Mesenchymal stem cell (in vitro differentiated cells and primary cell): ENCODE measurements at regions not wholly inside any gene's neighbourhood (a gene's known extent, or its start where the extent isn't known, plus 50 kb on each side); places are given as distances from the start of the nearest gene placed in this dataset.

Experiments used
- DNase-seq: peaks from one replicate; pipeline ENCODE4 v3.0.0-alpha.2; 2013
- H2AFZ ChIP-seq: one replicate; pipeline ENCODE4 v1.6.1; 2013; ENCODE audit warnings: low read depth, mild to moderate bottlenecking, control low read depth, inconsistent platforms, low read length, moderate library complexity
- H2AK5ac ChIP-seq: 2 replicates; pipeline ENCODE4 v1.6.1; 2013; ENCODE audit warnings: low read length, moderate library complexity, mild to moderate bottlenecking, inconsistent platforms; ENCODE audit not compliant: severe bottlenecking
- H2BK120ac ChIP-seq: one replicate; pipeline ENCODE4 v1.6.1; 2013; ENCODE audit warnings: low read depth, mild to moderate bottlenecking, inconsistent platforms, low read length, moderate library complexity
- H2BK12ac ChIP-seq, 2 experiments: one replicate each; pipeline ENCODE4 v1.6.1; 2013; ENCODE audit warnings: inconsistent platforms in 2 of 2, low read length in 2 of 2, mild to moderate bottlenecking in 2 of 2, moderate library complexity in 2 of 2, control low read depth in 1 of 2
- H2BK15ac ChIP-seq: one replicate; pipeline ENCODE4 v1.6.1; 2013; ENCODE audit warnings: mild to moderate bottlenecking, low read depth, inconsistent platforms; ENCODE audit not compliant: poor library complexity, severe bottlenecking
- H2BK5ac ChIP-seq: 2 replicates; pipeline ENCODE4 v1.6.1; 2013; ENCODE audit warnings: low read depth, mild to moderate bottlenecking, low read length, control low read depth, inconsistent platforms; ENCODE audit not compliant: poor library complexity, severe bottlenecking
- H3K14ac ChIP-seq, 2 experiments: one replicate each; pipeline ENCODE4 v1.6.1; 2013; ENCODE audit warnings: inconsistent platforms in 2 of 2, low read length in 2 of 2, control low read depth in 1 of 2, mild to moderate bottlenecking in 1 of 2, moderate library complexity in 1 of 2
- H3K18ac ChIP-seq, 2 experiments: one replicate each; pipeline ENCODE4 v1.6.1; 2013; ENCODE audit warnings: inconsistent platforms in 2 of 2, low read length in 2 of 2, control low read depth in 1 of 2, low read depth in 1 of 2, mild to moderate bottlenecking in 1 of 2
- H3K23ac ChIP-seq, 2 experiments: one replicate each; pipeline ENCODE4 v1.6.1; 2013; ENCODE audit warnings: inconsistent platforms in 2 of 2, low read length in 2 of 2, mild to moderate bottlenecking in 2 of 2, moderate library complexity in 2 of 2, control low read depth in 1 of 2
- H3K27ac ChIP-seq: 2 replicates; pipeline ENCODE4 v1.5.1; 2013; ENCODE audit warnings: mild to moderate bottlenecking, moderate library complexity, low read length, control low read depth, inconsistent platforms; ENCODE audit not compliant: poor library complexity, severe bottlenecking
- H3K27me3 ChIP-seq, 2 experiments: 2 replicates each; pipeline versions ENCODE4 v1.6.1 to v1.7.0; 2013; ENCODE audit warnings: low read length in 2 of 2, mild to moderate bottlenecking in 2 of 2, moderate library complexity in 2 of 2, control low read depth in 1 of 2, inconsistent platforms in 1 of 2; ENCODE audit not compliant: control insufficient read depth in 1 of 2, insufficient read depth in 1 of 2
- H3K36me3 ChIP-seq, 2 experiments: 2 replicates each; pipeline versions ENCODE4 v1.6.1 to v1.7.0; 2013; ENCODE audit warnings: low read length in 2 of 2, control low read depth in 1 of 2, inconsistent platforms in 1 of 2, low read depth in 1 of 2, mild to moderate bottlenecking in 1 of 2; ENCODE audit not compliant: insufficient read depth in 2 of 2, control insufficient read depth in 1 of 2
- H3K4ac ChIP-seq, 2 experiments: one replicate each; pipeline ENCODE4 v1.6.1; 2013; ENCODE audit warnings: inconsistent platforms in 2 of 2, low read length in 2 of 2, mild to moderate bottlenecking in 2 of 2, moderate library complexity in 2 of 2, control low read depth in 1 of 2, low read depth in 1 of 2
- H3K4me1 ChIP-seq: 2 replicates; pipeline ENCODE4 v1.6.1; 2013; ENCODE audit warnings: low read depth, low read length, control low read depth; ENCODE audit not compliant: control insufficient read depth, insufficient read depth
- H3K4me2 ChIP-seq: 2 replicates; pipeline ENCODE4 v1.6.1; 2013; ENCODE audit warnings: low read length, mild to moderate bottlenecking, inconsistent platforms; ENCODE audit not compliant: poor library complexity, severe bottlenecking
- H3K4me3 ChIP-seq, 2 experiments: 2 replicates each; pipeline versions ENCODE4 v1.5.1 to v1.7.0; 2013; ENCODE audit warnings: low read length in 2 of 2, mild to moderate bottlenecking in 2 of 2, control low read depth in 1 of 2, low read depth in 1 of 2; ENCODE audit not compliant: insufficient read depth in 1 of 2
- H3K79me1 ChIP-seq: replicated peaks from 2 replicates; pipeline ENCODE4 v1.6.1; 2013; ENCODE audit warnings: mild to moderate bottlenecking, control low read depth, low read length, inconsistent platforms; ENCODE audit not compliant: poor library complexity, severe bottlenecking
- H3K9ac ChIP-seq: 2 replicates; pipeline ENCODE4 v1.7.0; 2013; ENCODE audit warnings: mild to moderate bottlenecking, low read length, moderate library complexity
- H3K9me3 ChIP-seq: 2 replicates; pipeline ENCODE4 v1.7.0; 2013; ENCODE audit warnings: mild to moderate bottlenecking, low read length; ENCODE audit not compliant: control insufficient read depth
- H4K8ac ChIP-seq: one replicate; pipeline ENCODE4 v1.6.1; 2013; ENCODE audit warnings: inconsistent platforms, mild to moderate bottlenecking, low read length, moderate library complexity
- H4K91ac ChIP-seq: one replicate; pipeline ENCODE4 v1.6.1; 2013; ENCODE audit warnings: mild to moderate bottlenecking, low read length, inconsistent platforms
- WGBS: methylation state at CpG from one replicate; pipeline ENCODE4 v1.1.7; 2013; ENCODE audit warnings: mixed read lengths; 5-methylcytosine and 5-hydroxymethylcytosine counted together

- DNase-seq: no peak
- Histone ChIP-seq H3K9me3 (no peaks in the 10 kb centered on the region), H3K36me3 (no peaks in the 10 kb centered on the region), H4K91ac (peak overlapping the region; percentile 82), H3K4ac (no peak overlapping the region), H3K18ac (peak overlapping the region; percentile 38 to 44), H3K4me3 (no peak overlapping the region), H2BK5ac (no peak overlapping the region), H3K4me2 (no peak overlapping the region), H3K4me1 (peaks cover 25% of the 10 kb centered on the region), H3K79me1 (no peaks in the 10 kb centered on the region), H2BK15ac (no peak overlapping the region), H4K8ac (peak overlapping the region; percentile 62), H3K9ac (no peak overlapping the region), H3K27me3 (no peaks in the 10 kb centered on the region), H2AFZ (no peak overlapping the region), H3K14ac (no peak overlapping the region), H3K23ac (peak overlapping the region in 1 of 2 experiments; percentile 34), H2BK12ac (peak overlapping the region; percentile 52 to 81), H3K27ac (peak overlapping the region; percentile 41), H2AK5ac (peak overlapping the region; percentile 93), H2BK120ac (peak overlapping the region; percentile 35)
- 72% methylated on average over 8 of the region's 10 CpGs for WGBS
Observed at GRCh38 chr10:31099664-31100063, 68.0 kb upstream of the ZNF438 start.

GRCh38 chr10:31100115-31100601 lies 68.5 kb upstream of the ZNF438 start:
- Histone ChIP-seq H3K18ac (no peak overlapping the region), H3K4me1 (peaks cover 25% of the 10 kb centered on the region), H3K14ac (no peak overlapping the region), H3K27ac (peak overlapping the region; percentile 83), H3K4me2 (no peak overlapping the region), H2BK120ac (no peak overlapping the region), H3K9ac (no peak overlapping the region), H2BK12ac (peak overlapping the region in 1 of 2 experiments; percentile 23), H2AFZ (no peak overlapping the region), H2BK5ac (no peak overlapping the region), H4K8ac (no peak overlapping the region), H3K9me3 (no peaks in the 10 kb centered on the region), H3K79me1 (no peaks in the 10 kb centered on the region), H3K4me3 (no peak overlapping the region), H2AK5ac (peak overlapping the region; percentile 86), H3K4ac (no peak overlapping the region), H4K91ac (no peak overlapping the region), H2BK15ac (no peak overlapping the region), H3K23ac (no peak overlapping the region), H3K27me3 (no peaks in the 10 kb centered on the region), H3K36me3 (no peaks in the 10 kb centered on the region)
- DNase-seq: no peak
- 100% methylated on average over 1 of the region's 1 CpG for WGBS

- DNase-seq: no peak
- Histone ChIP-seq H3K4ac (peak overlapping the region in 1 of 2 experiments; percentile 52), H2BK5ac (no peak overlapping the region), H3K9ac (no peak overlapping the region), H2BK120ac (no peak overlapping the region), H3K14ac (no peak overlapping the region), H4K8ac (peak overlapping the region; percentile 62), H3K27ac (peak overlapping the region; percentile 83), H2BK12ac (peak overlapping the region; percentile 23 to 56), H3K4me3 (no peak overlapping the region), H3K9me3 (no peaks in the 10 kb centered on the region), H3K4me2 (no peak overlapping the region), H3K36me3 (no peaks in the 10 kb centered on the region), H3K4me1 (peaks cover 25% of the 10 kb centered on the region), H3K18ac (peak overlapping the region in 1 of 2 experiments; percentile 0), H3K23ac (no peak overlapping the region), H2AFZ (no peak overlapping the region), H2AK5ac (peak overlapping the region; percentile 86), H2BK15ac (no peak overlapping the region), H3K79me1 (no peaks in the 10 kb centered on the region), H3K27me3 (no peaks in the 10 kb centered on the region), H4K91ac (peak overlapping the region; percentile 59)
- 98% methylated on average over 8 of the region's 8 CpGs for whole genome bisulfite sequencing
Observed at GRCh38 chr10:31100662-31101061, 69.0 kb upstream of the ZNF438 start.

- WGBS: 14% methylated on average over 3 of the region's 4 CpGs
- H3K23ac ChIP-seq: no peak overlapping the region
- H3K4me3 ChIP-seq: no peak overlapping the region
- H3K36me3 ChIP-seq: no peaks in the 10 kb centered on the region
- peak overlapping the region; percentile 86 for H2AK5ac ChIP-seq
- H4K8ac ChIP-seq: no peak overlapping the region
- DNase-seq: peak; percentile 90
- H3K18ac ChIP-seq: peak overlapping the region in 1 of 2 experiments; percentile 91
- peak overlapping the region; percentile 42 for H3K9ac ChIP-seq
- peak overlapping the region in 1 of 2 experiments; percentile 35 for H3K14ac ChIP-seq
- peaks cover 25% of the 10 kb centered on the region for H3K4me1 ChIP-seq
- no peaks in the 10 kb centered on the region for H3K79me1 ChIP-seq
- H3K4ac ChIP-seq: peak overlapping the region; percentile 29 to 52
- no peaks in the 10 kb centered on the region for H3K27me3 ChIP-seq
- H2BK12ac ChIP-seq: peak overlapping the region; percentile 56 to 80
- peak overlapping the region; percentile 83 for H3K27ac ChIP-seq
- no peak overlapping the region for H2BK120ac ChIP-seq
- peak overlapping the region; percentile 47 for H2AFZ ChIP-seq
- H2BK5ac ChIP-seq: no peak overlapping the region
- no peaks in the 10 kb centered on the region for H3K9me3 ChIP-seq
- peak overlapping the region; percentile 59 for H4K91ac ChIP-seq
- H3K4me2 ChIP-seq: no peak overlapping the region
- H2BK15ac ChIP-seq: peak overlapping the region; percentile 63
Observed at GRCh38 chr10:31101123-31101522, 69.5 kb upstream of the ZNF438 start.
